ENCODE measurements at regions not wholly inside any gene's neighbourhood (a gene's known extent, or its start where the extent isn't known, plus 50 kb on each side); places are given as distances from the start of the nearest gene placed in this dataset.

- CTCF ChIA-PET = interaction anchor here (0.7 kb wide), 1 partner anchor 36 kb away, joined by 3 read pairs; no protein-coding TSS in a partner anchor
- Histone ChIP-seq H3K36me3 (replicated peaks in 1 of 2; ENCODE audit: control insufficient read depth in 1 of 2, insufficient read depth in 2 of 2, low read length in 1 of 2) (no peaks in the 10 kb centered on the region), H3K4me2 (no peak overlapping the region), H2AFZ (ENCODE audit: low read depth) (no peak overlapping the region), H3K9ac (no peak overlapping the region), H3K79me2 (ENCODE audit: insufficient read depth) (no peaks in the 10 kb centered on the region), H3K9me2 (no peaks in the 10 kb centered on the region), H3K9me3 (no peaks in the 10 kb centered on the region), H3F3A (replicated peaks; ENCODE audit: insufficient read depth) (peaks cover 8% of the 10 kb centered on the region), H3K27ac (ENCODE audit: low read depth in 2 of 2, low read length in 1 of 2) (no peak overlapping the region), H4K20me1 (ENCODE audit: insufficient read depth) (no peaks in the 10 kb centered on the region), H3K4me1 (ENCODE audit: control insufficient read depth in 1 of 2, insufficient read depth in 2 of 2, low read depth in 1 of 2, low read length in 1 of 2) (no peaks in the 10 kb centered on the region), H3K27me3 (ENCODE audit: insufficient read depth) (no peaks in the 10 kb centered on the region), H3K4me3 (ENCODE audit: low read depth in 2 of 2, low read length in 1 of 2) (no peak overlapping the region)
- no peak for TF ChIP-seq NRF1 (IDR thresholded peaks at IDR 0.05; ENCODE audit: low read depth, low read length)
- no peak for TF ChIP-seq TEAD4 (IDR thresholded peaks at IDR 0.05; ENCODE audit: borderline replicate concordance, insufficient read depth)
- TF ChIP-seq FOXJ3 (CRISPR knock-in tag; IDR thresholded peaks at IDR 0.05) = no peak
- no peak for TF ChIP-seq RCOR1 (IDR thresholded peaks at IDR 0.05; ENCODE audit: low read length)
- WGBS (ENCODE audit: low lambda C conversion rate) = 91% methylated on average over 6 of the region's 8 CpGs
- no peak for DNase-seq
- POLR2A ChIA-PET = no interaction called here
Observed at GRCh38 chr15:39465843-39466749, 114.8 kb upstream of the THBS1 start.

DNA sequence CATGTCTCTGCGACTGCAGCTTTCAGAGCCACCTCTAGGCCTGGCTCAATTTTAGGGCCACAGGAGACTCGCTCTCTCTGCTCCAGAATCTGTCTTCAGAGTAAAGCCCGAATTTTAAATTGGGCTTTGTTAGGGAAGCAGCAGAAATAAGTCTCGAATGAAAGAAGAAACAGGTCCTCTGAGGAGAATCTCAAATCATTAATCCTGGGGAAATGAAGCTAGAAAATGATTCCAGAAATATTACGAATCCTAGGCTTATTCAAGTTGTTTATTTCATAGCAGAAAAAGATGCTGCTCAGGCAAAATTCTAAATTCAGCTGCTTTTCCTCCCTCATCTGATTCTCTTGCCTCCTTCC, 114.2 kb upstream of the THBS1 start:
- Histone ChIP-seq H3K4me1 (ENCODE audit: control insufficient read depth in 1 of 2, insufficient read depth in 2 of 2, low read depth in 1 of 2, low read length in 1 of 2) (no peaks in the 10 kb centered on the region), H3K4me2 (no peak overlapping the region), H4K20me1 (ENCODE audit: insufficient read depth) (no peaks in the 10 kb centered on the region), H3K9me2 (no peaks in the 10 kb centered on the region), H3F3A (replicated peaks; ENCODE audit: insufficient read depth) (peaks cover 8% of the 10 kb centered on the region), H3K36me3 (replicated peaks in 1 of 2; ENCODE audit: control insufficient read depth in 1 of 2, insufficient read depth in 2 of 2, low read length in 1 of 2) (no peaks in the 10 kb centered on the region), H3K27me3 (ENCODE audit: insufficient read depth) (no peaks in the 10 kb centered on the region), H3K4me3 (ENCODE audit: low read depth in 2 of 2, low read length in 1 of 2) (no peak overlapping the region), H3K9me3 (no peaks in the 10 kb centered on the region), H3K9ac (no peak overlapping the region), H3K27ac (ENCODE audit: low read depth in 2 of 2, low read length in 1 of 2) (no peak overlapping the region), H3K79me2 (ENCODE audit: insufficient read depth) (no peaks in the 10 kb centered on the region), H2AFZ (ENCODE audit: low read depth) (no peak overlapping the region)
- 82% methylated on average over 5 of the region's 5 CpGs for WGBS (ENCODE audit: low lambda C conversion rate)
- CTCF ChIA-PET = no interaction called here
- DNase-seq = no peak
- TF ChIP-seq EP300 (IDR thresholded peaks at IDR 0.05; ENCODE audit: borderline replicate concordance in 1 of 2, low read depth in 1 of 2, low read length in 1 of 2) = no peak
- no peak for TF ChIP-seq FOSL2 (IDR thresholded peaks at IDR 0.05; ENCODE audit: borderline replicate concordance, low read depth)
- TF ChIP-seq GATA2 (CRISPR knock-in tag; IDR thresholded peaks at IDR 0.05) = no peak
- TF ChIP-seq EZH2phosphoT487 (IDR thresholded peaks at IDR 0.05; ENCODE audit: borderline replicate concordance, low read depth) = no peak
- TF ChIP-seq USF2 (IDR thresholded peaks at IDR 0.05; ENCODE audit: borderline replicate concordance, low read depth, low read length) = no peak
- TF ChIP-seq, protein P1, sequence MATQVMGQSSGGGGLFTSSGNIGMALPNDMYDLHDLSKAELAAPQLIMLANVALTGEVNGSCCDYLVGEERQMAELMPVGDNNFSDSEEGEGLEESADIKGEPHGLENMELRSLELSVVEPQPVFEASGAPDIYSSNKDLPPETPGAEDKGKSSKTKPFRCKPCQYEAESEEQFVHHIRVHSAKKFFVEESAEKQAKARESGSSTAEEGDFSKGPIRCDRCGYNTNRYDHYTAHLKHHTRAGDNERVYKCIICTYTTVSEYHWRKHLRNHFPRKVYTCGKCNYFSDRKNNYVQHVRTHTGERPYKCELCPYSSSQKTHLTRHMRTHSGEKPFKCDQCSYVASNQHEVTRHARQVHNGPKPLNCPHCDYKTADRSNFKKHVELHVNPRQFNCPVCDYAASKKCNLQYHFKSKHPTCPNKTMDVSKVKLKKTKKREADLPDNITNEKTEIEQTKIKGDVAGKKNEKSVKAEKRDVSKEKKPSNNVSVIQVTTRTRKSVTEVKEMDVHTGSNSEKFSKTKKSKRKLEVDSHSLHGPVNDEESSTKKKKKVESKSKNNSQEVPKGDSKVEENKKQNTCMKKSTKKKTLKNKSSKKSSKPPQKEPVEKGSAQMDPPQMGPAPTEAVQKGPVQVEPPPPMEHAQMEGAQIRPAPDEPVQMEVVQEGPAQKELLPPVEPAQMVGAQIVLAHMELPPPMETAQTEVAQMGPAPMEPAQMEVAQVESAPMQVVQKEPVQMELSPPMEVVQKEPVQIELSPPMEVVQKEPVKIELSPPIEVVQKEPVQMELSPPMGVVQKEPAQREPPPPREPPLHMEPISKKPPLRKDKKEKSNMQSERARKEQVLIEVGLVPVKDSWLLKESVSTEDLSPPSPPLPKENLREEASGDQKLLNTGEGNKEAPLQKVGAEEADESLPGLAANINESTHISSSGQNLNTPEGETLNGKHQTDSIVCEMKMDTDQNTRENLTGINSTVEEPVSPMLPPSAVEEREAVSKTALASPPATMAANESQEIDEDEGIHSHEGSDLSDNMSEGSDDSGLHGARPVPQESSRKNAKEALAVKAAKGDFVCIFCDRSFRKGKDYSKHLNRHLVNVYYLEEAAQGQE (IDR thresholded peaks at IDR 0.05; ENCODE audit: low read depth, low read length) = no peak
- no peak for TF ChIP-seq ZBTB33 (IDR thresholded peaks at IDR 0.05; ENCODE audit: borderline replicate concordance, low read depth)
- no peak for TF ChIP-seq NFIC (IDR thresholded peaks at IDR 0.05; ENCODE audit: borderline replicate concordance)
- POLR2A ChIA-PET = no interaction called here

All from SK-N-SH (cell line).